Activated CD8-positive, alpha-beta T cell treated with anti-CD3 and anti-CD28 coated beads for 36 hours (primary cell): ENCODE measurements at regions not wholly inside any gene's neighbourhood (a gene's known extent, or its start where the extent isn't known, plus 50 kb on each side); places are given as distances from the start of the nearest gene placed in this dataset.

Source experiments
- ATAC-seq: fragments of 200-7000 bp; cut with Tn5 transposase; one replicate; pipeline ENCODE4 v1.10.0; 2021; ENCODE audit warnings: mild to moderate bottlenecking, moderate library complexity
- CTCF ChIA-PET: fragments of 350-600 bp; sonication (Branson Sonifier 250); formaldehyde crosslinking; loops from one replicate; lab custom pipeline; 2021; ENCODE audit warnings: antibody characterized with exemption; lab: Charles Lee
- POLR2A ChIA-PET: fragments of 350-600 bp; sonication (Branson Sonifier 250); formaldehyde crosslinking; loops from one replicate; lab custom pipeline; 2021; ENCODE audit warnings: antibody characterized with exemption; lab: Charles Lee
- DNase-seq: peaks from one replicate; pipeline ENCODE4 v3.0.0-alpha.2; 2020
- H3K27ac Mint-ChIP-seq: one replicate; pipeline ENCODE4 v1.8.0; 2021; ENCODE audit warnings: mild to moderate bottlenecking, mixed read lengths
- H3K27me3 Mint-ChIP-seq: one replicate; pipeline ENCODE4 v1.8.0; 2021; ENCODE audit warnings: mixed read lengths
- H3K36me3 Mint-ChIP-seq: one replicate; pipeline ENCODE4 v1.8.0; 2021; ENCODE audit warnings: low read depth, mixed read lengths
- H3K4me1 Mint-ChIP-seq: one replicate; pipeline ENCODE4 v1.8.0; 2021; ENCODE audit warnings: low read depth, mixed read lengths
- H3K4me3 Mint-ChIP-seq: one replicate; pipeline ENCODE4 v1.8.0; 2021; ENCODE audit warnings: mild to moderate bottlenecking, moderate library complexity, mixed read lengths
- H3K9me3 Mint-ChIP-seq: one replicate; pipeline ENCODE4 v1.8.0; 2021; ENCODE audit warnings: mixed read lengths
- intact Hi-C: fragments of 100-400 bp; cut with micrococcal nuclease; formaldehyde crosslinking; loops from one replicate; pipeline ENCODE4 v1.10.0; 2022
- TF ChIP-seq, protein P1 (sequence below): fragments of 200-600 bp; IDR thresholded peaks from one replicate; pipeline ENCODE4 v1.8.0; 2022; ENCODE audit warnings: antibody characterized with exemption, mild to moderate bottlenecking

DNA sequence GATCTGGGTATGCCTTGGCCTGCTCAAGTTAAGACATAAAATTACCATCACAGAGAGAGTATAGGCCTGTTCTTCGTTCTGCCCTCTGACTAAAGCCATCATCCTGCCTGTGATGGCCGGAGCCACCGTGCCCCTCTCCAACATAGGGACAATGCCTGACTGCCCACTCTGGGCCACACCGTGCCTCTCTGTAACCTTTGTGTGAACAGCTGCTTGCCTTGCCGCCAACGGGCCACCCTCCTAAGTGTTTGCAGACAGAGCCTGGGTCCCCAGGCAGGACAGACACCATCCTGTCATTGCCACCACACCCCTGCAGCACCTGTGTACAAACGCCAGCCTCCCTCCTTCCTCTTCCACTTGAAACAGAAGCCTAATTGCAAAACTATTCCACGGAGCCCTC lies 298.7 kb upstream of the TENM3 start:
- intact Hi-C loops = no loop called here
- no peak for ATAC-seq
- Mint-ChIP-seq H3K9me3 (no peaks in the 10 kb centered on the region), H3K27me3 (no peaks in the 10 kb centered on the region), H3K36me3 (no peaks in the 10 kb centered on the region), H3K27ac (no peak overlapping the region), H3K4me1 (no peaks in the 10 kb centered on the region), H3K4me3 (no peak overlapping the region)
- CTCF ChIA-PET = no interaction called here
- DNase-seq = no peak
- TF ChIP-seq, protein P1, sequence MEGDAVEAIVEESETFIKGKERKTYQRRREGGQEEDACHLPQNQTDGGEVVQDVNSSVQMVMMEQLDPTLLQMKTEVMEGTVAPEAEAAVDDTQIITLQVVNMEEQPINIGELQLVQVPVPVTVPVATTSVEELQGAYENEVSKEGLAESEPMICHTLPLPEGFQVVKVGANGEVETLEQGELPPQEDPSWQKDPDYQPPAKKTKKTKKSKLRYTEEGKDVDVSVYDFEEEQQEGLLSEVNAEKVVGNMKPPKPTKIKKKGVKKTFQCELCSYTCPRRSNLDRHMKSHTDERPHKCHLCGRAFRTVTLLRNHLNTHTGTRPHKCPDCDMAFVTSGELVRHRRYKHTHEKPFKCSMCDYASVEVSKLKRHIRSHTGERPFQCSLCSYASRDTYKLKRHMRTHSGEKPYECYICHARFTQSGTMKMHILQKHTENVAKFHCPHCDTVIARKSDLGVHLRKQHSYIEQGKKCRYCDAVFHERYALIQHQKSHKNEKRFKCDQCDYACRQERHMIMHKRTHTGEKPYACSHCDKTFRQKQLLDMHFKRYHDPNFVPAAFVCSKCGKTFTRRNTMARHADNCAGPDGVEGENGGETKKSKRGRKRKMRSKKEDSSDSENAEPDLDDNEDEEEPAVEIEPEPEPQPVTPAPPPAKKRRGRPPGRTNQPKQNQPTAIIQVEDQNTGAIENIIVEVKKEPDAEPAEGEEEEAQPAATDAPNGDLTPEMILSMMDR = no peak
- POLR2A ChIA-PET = no interaction called here

DNA sequence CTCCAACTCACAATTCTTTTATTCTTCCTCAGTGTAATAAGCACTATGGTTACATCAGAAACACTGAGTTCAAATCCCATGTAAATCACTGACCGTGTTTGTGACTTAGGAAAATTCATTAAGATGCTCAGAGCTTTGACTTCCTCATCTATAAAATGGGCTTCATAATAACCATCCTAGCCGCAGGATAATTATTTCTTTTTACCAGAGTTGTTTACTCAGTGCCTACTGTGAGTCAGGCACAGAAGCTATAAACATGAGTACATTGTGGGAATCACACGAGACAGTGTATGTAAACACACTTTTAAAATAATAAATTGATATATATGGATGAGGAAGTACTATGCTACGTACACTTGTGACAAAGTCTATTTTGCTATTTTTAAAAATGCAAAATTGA lies 296.3 kb upstream of the TENM3 start:
- ATAC-seq (no peak), DNase-seq (no peak)
- ChIA-PET POLR2A (no interaction called here), CTCF (no interaction called here)
- no peak overlapping the region for H3K4me3 Mint-ChIP-seq
- H3K36me3 Mint-ChIP-seq = no peaks in the 10 kb centered on the region
- no peaks in the 10 kb centered on the region for H3K4me1 Mint-ChIP-seq
- TF ChIP-seq, protein P1 = no peak
- H3K27me3 Mint-ChIP-seq = no peaks in the 10 kb centered on the region
- H3K9me3 Mint-ChIP-seq = no peaks in the 10 kb centered on the region
- H3K27ac Mint-ChIP-seq = no peak overlapping the region
- intact Hi-C loops = no loop called here

DNA sequence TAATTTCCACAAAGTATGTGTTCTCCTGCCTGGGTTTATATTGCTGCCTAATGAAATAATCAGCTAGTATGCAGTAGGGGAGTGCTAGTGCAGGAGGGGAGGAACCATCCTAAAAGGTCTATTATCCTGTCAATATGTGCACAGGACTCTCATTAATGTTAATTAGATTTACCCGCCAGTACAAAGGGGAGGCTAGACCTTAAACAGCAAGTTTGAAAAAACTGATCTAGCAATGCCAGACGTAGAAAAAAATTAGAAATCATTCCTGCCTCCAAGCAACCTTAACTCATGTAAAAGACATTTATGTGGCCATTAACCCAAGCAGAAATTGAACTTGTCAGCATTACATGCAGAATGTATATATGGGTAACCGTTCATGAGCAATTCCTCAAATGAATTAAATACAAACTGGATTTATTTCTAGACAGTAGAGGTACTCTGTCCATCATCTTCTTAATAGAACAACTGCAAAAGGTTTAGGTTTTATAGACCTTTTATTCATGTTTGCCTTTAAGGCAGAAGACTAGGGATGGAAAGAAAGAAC lies 294.3 kb upstream of the TENM3 start:
- H3K36me3 Mint-ChIP-seq = no peaks in the 10 kb centered on the region
- no peaks in the 10 kb centered on the region for H3K4me1 Mint-ChIP-seq
- intact Hi-C loops = no loop called here
- no peaks in the 10 kb centered on the region for H3K9me3 Mint-ChIP-seq
- POLR2A ChIA-PET = no interaction called here
- H3K4me3 Mint-ChIP-seq = no peak overlapping the region
- no peaks in the 10 kb centered on the region for H3K27me3 Mint-ChIP-seq
- CTCF ChIA-PET = no interaction called here
- H3K27ac Mint-ChIP-seq = no peak overlapping the region
- ATAC-seq (no peak), DNase-seq (no peak)
- TF ChIP-seq, protein P1 = no peak

DNA sequence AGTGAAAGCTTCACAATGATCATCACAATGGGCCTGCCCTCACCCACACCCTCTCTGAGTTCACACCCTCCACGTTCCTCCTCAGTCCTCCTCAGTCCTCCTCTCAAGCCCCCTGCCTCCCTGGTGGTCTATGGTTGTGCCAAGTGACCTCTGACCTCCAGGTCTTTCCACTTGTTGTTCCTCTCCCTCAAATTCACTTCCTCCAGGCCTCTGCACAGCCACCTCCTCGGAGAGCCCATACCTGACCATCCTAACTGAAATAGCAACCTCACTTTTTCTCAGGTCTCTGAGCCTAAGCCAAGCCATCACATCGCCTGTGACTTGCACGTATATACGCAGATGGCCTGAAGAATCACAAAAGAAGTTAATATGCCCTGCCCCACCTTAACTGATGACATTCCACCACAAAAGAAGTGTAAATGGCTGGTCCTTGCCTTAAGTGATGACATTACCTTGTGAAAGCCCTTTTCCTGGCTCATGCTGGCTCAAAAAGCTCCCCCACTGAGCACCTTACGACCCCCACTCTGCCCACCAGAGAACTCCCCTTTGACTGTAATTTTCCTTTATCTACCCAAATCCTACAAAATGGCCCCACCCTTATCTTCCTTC lies 293.4 kb upstream of the TENM3 start:
- ChIA-PET POLR2A (no interaction called here), CTCF (no interaction called here)
- ATAC-seq = no peak
- Mint-ChIP-seq H3K9me3 (no peaks in the 10 kb centered on the region), H3K36me3 (no peaks in the 10 kb centered on the region), H3K27me3 (no peaks in the 10 kb centered on the region), H3K4me3 (no peak overlapping the region), H3K4me1 (no peaks in the 10 kb centered on the region), H3K27ac (no peak overlapping the region)
- no peak for DNase-seq
- TF ChIP-seq, protein P1 = no peak
- intact Hi-C loops = no loop called here

DNA sequence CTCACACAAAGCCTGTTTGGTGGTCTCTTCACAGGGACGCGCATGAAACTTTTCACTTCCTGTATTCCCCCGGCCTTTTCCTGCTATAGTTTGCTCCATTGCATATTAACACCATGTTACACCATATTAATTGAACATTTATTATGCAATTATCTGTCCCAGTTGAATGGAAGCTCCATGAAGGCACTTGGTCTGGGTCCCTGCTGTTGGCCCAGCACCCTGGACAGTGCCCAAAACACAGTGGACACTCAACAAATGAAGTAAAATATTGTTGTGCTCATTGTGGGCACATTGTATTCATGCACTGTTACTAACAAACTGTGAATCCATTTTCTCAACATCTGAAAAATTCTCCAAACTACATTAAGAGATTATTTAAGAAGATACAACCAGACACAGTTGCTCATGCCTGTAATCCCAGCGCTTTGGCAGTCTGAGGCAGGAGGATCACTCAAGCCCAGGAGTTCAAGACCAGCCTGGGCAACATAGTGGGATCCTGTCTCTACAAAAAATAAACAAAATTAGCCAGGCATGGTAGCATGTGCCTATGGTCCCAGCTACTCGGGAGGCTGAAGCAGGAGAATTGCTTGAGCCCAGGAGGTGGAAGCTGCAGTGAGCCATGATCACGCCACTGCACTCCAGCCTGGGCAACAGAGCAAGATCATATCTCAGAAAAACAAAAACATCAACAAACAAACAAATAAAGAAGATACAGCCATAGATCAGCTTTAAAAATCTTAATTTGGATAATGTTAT lies 292.7 kb upstream of the TENM3 start:
- intact Hi-C loops = no loop called here
- no peak overlapping the region for H3K27ac Mint-ChIP-seq
- H3K9me3 Mint-ChIP-seq = no peaks in the 10 kb centered on the region
- no peaks in the 10 kb centered on the region for H3K36me3 Mint-ChIP-seq
- ATAC-seq (no peak), DNase-seq (no peak)
- CTCF ChIA-PET = no interaction called here
- POLR2A ChIA-PET = no interaction called here
- H3K4me3 Mint-ChIP-seq = no peak overlapping the region
- H3K27me3 Mint-ChIP-seq = no peaks in the 10 kb centered on the region
- H3K4me1 Mint-ChIP-seq = no peaks in the 10 kb centered on the region
- TF ChIP-seq, protein P1 = no peak
